Neural cell (in vitro differentiated cells): ENCODE measurements at regions not wholly inside any gene's neighbourhood (a gene's known extent, or its start where the extent isn't known, plus 50 kb on each side); places are given as distances from the start of the nearest gene placed in this dataset.

ENCODE experiments used
- H2AFZ ChIP-seq: fragments of 200-600, 300-800 bp; sonication (generic), shearing (Covaris generic); 2 replicates; pipeline ENCODE4 v1.6.0; 2014; ENCODE audit warnings: low read depth, mild to moderate bottlenecking, antibody characterized with exemption, low read length, moderate library complexity
- H3F3A ChIP-seq: fragments of 200-600 bp; shearing (Covaris generic); 2 replicates; pipeline ENCODE4 v1.6.1; 2016; ENCODE audit warnings: mild to moderate bottlenecking, moderate library complexity, mixed read lengths, antibody characterized with exemption, low read length; ENCODE audit not compliant: insufficient read depth, poor library complexity, severe bottlenecking
- H3K27ac ChIP-seq: fragments of 200-600, 300-800 bp; sonication (generic), shearing (Covaris generic); 2 replicates; pipeline ENCODE4 v1.5.1; 2014; ENCODE audit warnings: mild to moderate bottlenecking, low read length, moderate library complexity
- H3K27me3 ChIP-seq: fragments of 300-800, 200-600 bp; sonication (generic), shearing (Covaris generic); 2 replicates; pipeline ENCODE4 v1.6.0; 2014; ENCODE audit warnings: mild to moderate bottlenecking, low read depth, low read length, moderate library complexity; ENCODE audit not compliant: insufficient read depth
- H3K36me3 ChIP-seq: fragments of 300-800, 200-600 bp; sonication (generic), shearing (Covaris generic); 2 replicates; pipeline ENCODE4 v1.5.1; 2014; ENCODE audit warnings: mild to moderate bottlenecking, antibody characterized with exemption, low read length, moderate library complexity; ENCODE audit not compliant: insufficient read depth
- H3K4me2 ChIP-seq: fragments of 300-800, 200-600 bp; sonication (generic), shearing (Covaris generic); 2 replicates; pipeline ENCODE4 v1.6.0; 2014; ENCODE audit warnings: mild to moderate bottlenecking, low read length
- H3K4me3 ChIP-seq: fragments of 300-800, 200-600 bp; sonication (generic), shearing (Covaris generic); 2 replicates; pipeline ENCODE4 v1.5.1; 2014; ENCODE audit warnings: mild to moderate bottlenecking, low read length, moderate library complexity
- H3K79me2 ChIP-seq: fragments of 200-600 bp; shearing (Covaris generic); replicated peaks from 2 replicates; pipeline ENCODE4 v1.6.0; 2014; ENCODE audit warnings: mild to moderate bottlenecking, low read length, moderate library complexity; ENCODE audit not compliant: insufficient read depth
- H3K9ac ChIP-seq: fragments of 300-800, 200-600 bp; sonication (generic), shearing (Covaris generic); 2 replicates; pipeline ENCODE4 v1.6.1; 2016; ENCODE audit warnings: mild to moderate bottlenecking, low read length, mixed read lengths
- H3K9me2 ChIP-seq: fragments of 200-600 bp; shearing (Covaris generic); 2 replicates; pipeline ENCODE4 v1.6.1; 2016; ENCODE audit warnings: mild to moderate bottlenecking, low read length, mixed read lengths; ENCODE audit not compliant: insufficient read depth
- H3K9me3 ChIP-seq: fragments of 200-600, 300-800 bp; sonication (generic), shearing (Covaris generic); 2 replicates; pipeline ENCODE4 v1.6.1; 2016; ENCODE audit warnings: mild to moderate bottlenecking, mixed run types, low read length, moderate library complexity, mixed read lengths
- H4K20me1 ChIP-seq: fragments of 200-600 bp; shearing (Covaris generic); 2 replicates; pipeline ENCODE4 v1.6.1; 2016; ENCODE audit warnings: mild to moderate bottlenecking, mixed run types; ENCODE audit not compliant: insufficient read depth
- CTCF ChIP-seq: fragments of 450-650 bp; IDR thresholded peaks from 2 replicates; pipeline ENCODE4 v1.5.1; 2014; ENCODE audit warnings: antibody characterized with exemption, mild to moderate bottlenecking, moderate library complexity; ENCODE audit not compliant: poor library complexity, severe bottlenecking
- EP300 ChIP-seq: fragments of 450-650 bp; conservative IDR thresholded peaks from 2 replicates; pipeline ENCODE4 v1.6.1; 2014; ENCODE audit warnings: antibody characterized with exemption, mild to moderate bottlenecking, moderate library complexity; ENCODE audit not compliant: poor library complexity, severe bottlenecking
- EZH2 ChIP-seq: fragments of 200-600, 300-800 bp; shearing (Covaris generic), sonication (generic); IDR thresholded peaks from 2 replicates; pipeline ENCODE4 v1.6.1; 2014; ENCODE audit warnings: antibody characterized with exemption, low read length, borderline replicate concordance, mild to moderate bottlenecking; ENCODE audit not compliant: insufficient read depth, poor library complexity, severe bottlenecking
- MXI1 ChIP-seq: fragments of 450-650 bp; conservative IDR thresholded peaks from 2 replicates; pipeline ENCODE4 v1.6.1; 2014; ENCODE audit warnings: antibody characterized with exemption, mild to moderate bottlenecking; ENCODE audit not compliant: poor library complexity, severe bottlenecking
- POLR2AphosphoS5 ChIP-seq: IDR thresholded peaks from 2 replicates; pipeline ENCODE4 v1.6.1; 2012
- RAD21 ChIP-seq: fragments of 450-650 bp; conservative IDR thresholded peaks from 2 replicates; pipeline ENCODE4 v1.6.1; 2014; ENCODE audit warnings: antibody characterized with exemption, mild to moderate bottlenecking, moderate library complexity
- REST ChIP-seq: IDR thresholded peaks from 2 replicates; pipeline ENCODE4 v1.6.1; 2012; ENCODE audit warnings: borderline replicate concordance
- SMC3 ChIP-seq: fragments of 450-650 bp; conservative IDR thresholded peaks from 2 replicates; pipeline ENCODE4 v1.6.1; 2014; ENCODE audit warnings: antibody characterized with exemption, mild to moderate bottlenecking, moderate library complexity; ENCODE audit not compliant: poor library complexity
- TAF1 ChIP-seq: IDR thresholded peaks from 2 replicates; pipeline ENCODE4 v1.6.1; 2012; ENCODE audit warnings: low read depth

DNA sequence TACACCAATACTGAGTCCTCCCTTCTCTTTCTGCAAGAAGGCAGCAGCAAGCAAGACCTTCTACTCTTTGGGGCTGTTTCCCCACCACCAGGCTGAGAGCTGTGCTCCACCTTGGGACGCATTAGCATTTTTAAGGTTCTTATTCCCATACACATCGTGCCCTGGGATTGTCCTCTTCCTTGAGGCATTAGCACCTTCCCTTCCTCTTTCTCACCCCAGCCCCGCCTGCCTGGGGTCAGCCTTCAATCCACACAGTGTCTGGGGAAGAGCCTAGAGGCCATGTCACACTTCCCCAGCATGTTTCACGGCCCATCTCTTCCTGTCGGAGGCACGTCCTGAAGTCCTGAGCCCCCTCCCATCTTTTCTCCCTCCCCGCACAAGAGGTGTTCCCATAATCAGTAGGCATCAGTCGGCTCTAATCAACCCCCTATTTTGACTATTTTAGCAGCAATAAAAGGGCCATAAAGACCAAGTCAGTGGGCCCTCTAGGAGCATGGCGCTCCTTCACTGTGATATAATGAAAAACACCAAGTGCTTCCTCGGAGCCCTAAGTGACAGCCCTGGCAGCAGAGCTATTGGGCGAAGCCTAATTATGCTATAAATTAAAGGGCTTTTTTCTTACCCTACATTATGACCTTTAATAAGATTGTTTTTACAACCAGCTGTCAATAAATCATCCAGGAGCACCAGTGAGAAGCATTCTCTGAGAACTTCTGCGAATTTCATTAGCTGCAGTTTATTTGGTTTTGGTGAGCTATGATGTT, 55.0 kb upstream of the PKDCC start:
- Histone ChIP-seq H3K27ac (no peak overlapping the region), H3K9me3 (no peaks in the 10 kb centered on the region), H2AFZ (no peak overlapping the region), H3K9me2 (no peaks in the 10 kb centered on the region), H3K4me3 (no peak overlapping the region), H3K9ac (no peak overlapping the region), H3K4me2 (no peak overlapping the region), H3F3A (no peaks in the 10 kb centered on the region), H3K36me3 (no peaks in the 10 kb centered on the region), H3K27me3 (no peaks in the 10 kb centered on the region), H4K20me1 (no peaks in the 10 kb centered on the region), H3K79me2 (no peaks in the 10 kb centered on the region)
- no peak for TF ChIP-seq EZH2
- no peak for TF ChIP-seq CTCF
- no peak for TF ChIP-seq POLR2AphosphoS5
- TF ChIP-seq MXI1: no peak
- TF ChIP-seq RAD21: no peak
- TF ChIP-seq EP300: no peak
- no peak for TF ChIP-seq TAF1
- no peak for TF ChIP-seq REST
- TF ChIP-seq SMC3: no peak

DNA sequence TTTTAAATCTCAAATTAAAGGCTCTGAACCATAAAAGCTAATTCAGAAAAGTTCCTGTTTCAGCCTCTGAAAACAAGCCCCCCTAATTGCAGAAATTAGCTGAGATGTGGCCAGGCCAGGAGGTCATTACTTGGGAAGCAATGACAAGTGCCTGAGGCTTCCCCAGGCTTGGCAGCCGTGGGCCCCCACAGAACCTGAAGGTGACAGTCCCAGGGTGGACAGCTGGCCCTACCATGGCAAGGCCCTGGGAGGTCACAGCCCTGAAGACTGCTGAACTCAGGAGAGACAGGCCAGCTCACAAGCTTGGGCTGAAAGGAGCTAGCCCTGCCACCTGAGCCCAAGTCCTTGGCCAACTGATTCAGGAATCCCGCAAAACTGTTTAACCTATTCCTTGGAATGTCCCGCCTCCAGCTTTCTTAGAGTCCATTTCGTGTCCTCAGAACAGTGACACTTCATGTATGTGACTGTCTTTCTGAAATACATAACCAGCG, 54.3 kb upstream of the PKDCC start:
- H3F3A ChIP-seq: no peaks in the 10 kb centered on the region
- TF ChIP-seq TAF1 (no peak), RAD21 (no peak)
- H3K9ac ChIP-seq: no peak overlapping the region
- no peaks in the 10 kb centered on the region for H3K9me3 ChIP-seq
- H3K4me3 ChIP-seq: no peak overlapping the region
- no peaks in the 10 kb centered on the region for H3K9me2 ChIP-seq
- no peak overlapping the region for H2AFZ ChIP-seq
- H3K27me3 ChIP-seq: no peaks in the 10 kb centered on the region
- no peak overlapping the region for H3K27ac ChIP-seq
- H4K20me1 ChIP-seq: no peaks in the 10 kb centered on the region
- H3K4me2 ChIP-seq: no peak overlapping the region
- no peaks in the 10 kb centered on the region for H3K36me3 ChIP-seq
- no peaks in the 10 kb centered on the region for H3K79me2 ChIP-seq
